ENCODE measurements at regions not wholly inside any gene's neighbourhood (a gene's known extent, or its start where the extent isn't known, plus 50 kb on each side); places are given as distances from the start of the nearest gene placed in this dataset.

- TF ChIP-seq NFIB (CRISPR knock-in tag; IDR thresholded peaks at IDR 0.05; ENCODE audit: borderline replicate concordance) (no peak), DMTF1 (CRISPR knock-in tag; IDR thresholded peaks at IDR 0.05) (no peak), CTCF (CRISPR knock-in tag; IDR thresholded peaks at IDR 0.05) (no peak), MYC (CRISPR knock-in tag; IDR thresholded peaks at IDR 0.05; ENCODE audit: borderline replicate concordance) (no peak), PHF8 (CRISPR knock-in tag; IDR thresholded peaks at IDR 0.05) (no peak), SP1 (IDR thresholded peaks at IDR 0.05) (no peak), SP1 (CRISPR knock-in tag; IDR thresholded peaks at IDR 0.05) (no peak), MAFK (conservative IDR thresholded peaks at IDR 0.05 in 1 of 2, IDR thresholded peaks at IDR 0.05 in 1 of 2; ENCODE audit: low read length in 2 of 2) (no peak), RFXANK (CRISPR knock-in tag; IDR thresholded peaks at IDR 0.05) (no peak), ZBTB49 (CRISPR knock-in tag; IDR thresholded peaks at IDR 0.05; ENCODE audit: borderline replicate concordance) (no peak), ZNF546 (CRISPR knock-in tag; conservative IDR thresholded peaks at IDR 0.05) (no peak), ZNF3 (CRISPR knock-in tag; IDR thresholded peaks at IDR 0.05) (no peak), POLR2AphosphoS5 (IDR thresholded peaks at IDR 0.05; ENCODE audit: low read depth, low read length) (no peak)
These were observed 486.1 kb upstream of the KLF12 start for GRCh38 chr13:74620308-74620707.
